GM20000 (cell line): ENCODE measurements at regions not wholly inside any gene's neighbourhood (a gene's known extent, or its start where the extent isn't known, plus 50 kb on each side); places are given as distances from the start of the nearest gene placed in this dataset.
"Not testable (repeated sequence)": the region's sequence is repeated elsewhere in the genome, so short reads cannot be mapped to it uniquely, and the experiment has no call there.

Source experiments
- DNase-seq: peaks from one replicate; pipeline ENCODE4 v3.0.0; 2012; ENCODE audit warnings: low spot score
- TF ChIP-seq, protein P1 (sequence below): IDR thresholded peaks from 2 replicates; pipeline ENCODE4 v1.5.1; 2012; ENCODE audit warnings: mild to moderate bottlenecking, control low read depth; ENCODE audit errors: extremely low read depth, missing control alignments

DNA sequence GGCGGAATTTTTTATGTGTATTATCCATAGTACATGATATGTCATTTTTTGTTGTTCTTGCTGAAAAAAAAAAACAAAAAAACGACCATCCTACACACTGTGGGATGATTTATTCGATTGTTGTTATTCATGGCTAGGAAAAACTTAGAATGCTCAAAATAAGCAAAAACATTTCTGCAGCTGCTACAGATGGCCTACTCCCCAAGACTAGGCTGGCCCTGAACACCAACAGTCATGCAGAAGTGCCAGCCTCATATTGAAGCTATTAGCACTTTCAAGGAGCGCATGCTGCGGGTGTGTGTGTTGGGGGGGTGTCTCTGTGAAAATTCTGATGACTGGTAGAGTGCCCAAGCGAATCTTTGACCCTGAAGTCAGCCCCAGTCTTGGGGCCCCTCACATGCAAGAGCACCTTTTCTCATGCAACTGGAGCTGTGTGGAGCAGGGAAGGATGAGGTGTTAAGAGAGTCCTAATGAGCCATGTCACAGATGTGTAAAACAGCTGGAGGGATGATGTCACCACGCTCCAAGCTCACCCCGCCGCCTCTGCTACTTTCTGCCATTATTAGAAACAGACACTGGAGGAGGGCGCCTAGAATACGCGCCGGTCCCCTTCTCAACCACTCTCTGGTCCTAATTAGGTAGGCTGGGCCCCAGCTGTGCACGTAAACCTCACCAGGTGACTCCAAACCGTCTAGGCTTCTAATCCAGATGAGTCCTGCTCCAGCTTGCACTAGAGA is 61.0 kb upstream of the SMIM23 start:
- DNase-seq: no peak
- TF ChIP-seq, protein P1, sequence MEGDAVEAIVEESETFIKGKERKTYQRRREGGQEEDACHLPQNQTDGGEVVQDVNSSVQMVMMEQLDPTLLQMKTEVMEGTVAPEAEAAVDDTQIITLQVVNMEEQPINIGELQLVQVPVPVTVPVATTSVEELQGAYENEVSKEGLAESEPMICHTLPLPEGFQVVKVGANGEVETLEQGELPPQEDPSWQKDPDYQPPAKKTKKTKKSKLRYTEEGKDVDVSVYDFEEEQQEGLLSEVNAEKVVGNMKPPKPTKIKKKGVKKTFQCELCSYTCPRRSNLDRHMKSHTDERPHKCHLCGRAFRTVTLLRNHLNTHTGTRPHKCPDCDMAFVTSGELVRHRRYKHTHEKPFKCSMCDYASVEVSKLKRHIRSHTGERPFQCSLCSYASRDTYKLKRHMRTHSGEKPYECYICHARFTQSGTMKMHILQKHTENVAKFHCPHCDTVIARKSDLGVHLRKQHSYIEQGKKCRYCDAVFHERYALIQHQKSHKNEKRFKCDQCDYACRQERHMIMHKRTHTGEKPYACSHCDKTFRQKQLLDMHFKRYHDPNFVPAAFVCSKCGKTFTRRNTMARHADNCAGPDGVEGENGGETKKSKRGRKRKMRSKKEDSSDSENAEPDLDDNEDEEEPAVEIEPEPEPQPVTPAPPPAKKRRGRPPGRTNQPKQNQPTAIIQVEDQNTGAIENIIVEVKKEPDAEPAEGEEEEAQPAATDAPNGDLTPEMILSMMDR: no peak

DNA sequence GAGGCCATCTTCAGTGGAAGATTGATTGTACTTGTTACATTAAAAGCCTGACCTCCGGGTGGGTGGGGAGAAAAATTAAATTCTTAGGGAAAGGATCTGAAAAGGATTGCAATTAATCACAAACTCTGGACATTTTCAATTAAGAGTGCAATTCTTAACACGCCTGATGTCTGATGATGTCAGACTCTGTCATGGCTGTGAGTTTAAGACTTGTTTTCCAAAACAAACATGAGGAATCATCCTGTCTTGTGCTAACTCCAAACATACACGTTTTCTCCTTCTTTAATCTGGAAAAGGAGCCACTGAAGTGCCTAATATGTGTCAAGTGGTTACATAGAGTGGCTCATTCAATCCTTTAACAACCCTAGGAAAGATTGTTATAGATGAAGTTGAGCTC is 60.4 kb upstream of the SMIM23 start:
- TF ChIP-seq, protein P1: no peak
- DNase-seq: no peak

DNA sequence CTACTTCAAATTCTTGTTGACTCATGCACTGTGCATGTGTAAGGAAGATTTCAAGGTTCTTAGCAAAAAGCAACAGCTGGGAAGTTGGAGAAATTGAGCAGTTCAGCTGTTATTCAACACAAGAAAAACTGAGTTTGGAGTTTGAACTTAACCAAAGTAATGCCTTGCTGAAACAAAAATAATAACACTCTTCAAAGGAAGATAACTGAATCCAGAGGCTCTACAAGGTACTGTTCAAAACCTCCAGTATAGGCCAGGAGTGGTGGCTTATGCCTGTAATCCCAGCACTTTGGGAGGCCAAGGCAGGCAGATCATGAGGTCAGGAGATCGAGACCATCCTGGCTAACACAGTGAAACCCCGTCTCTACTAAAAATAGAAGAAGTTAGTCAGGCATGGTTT is 58.8 kb upstream of the SMIM23 start:
- DNase-seq: not testable (repeated sequence)

DNA sequence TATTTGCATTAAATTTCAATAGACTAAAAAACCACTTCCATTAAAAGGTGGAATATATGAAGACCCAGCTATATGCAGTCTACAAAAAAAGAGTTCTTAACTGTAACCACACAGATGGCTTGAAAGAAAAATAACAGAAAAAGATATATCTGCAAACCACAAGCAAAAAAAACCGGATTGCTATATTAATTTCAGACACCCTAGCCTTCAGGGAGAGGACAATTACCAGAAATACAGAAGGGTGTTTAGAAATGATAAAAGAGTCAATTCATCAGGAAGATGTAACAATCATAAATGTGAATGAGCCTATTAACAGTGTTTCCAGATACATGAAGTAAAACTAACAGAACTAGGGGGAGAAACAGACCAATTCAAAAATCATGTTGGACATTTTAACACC is 56.9 kb upstream of the SMIM23 start:
- DNase-seq: no peak
- TF ChIP-seq, protein P1: no peak
